Ovary (tissue), 3 donors: ENCODE measurements at regions not wholly inside any gene's neighbourhood (a gene's known extent, or its start where the extent isn't known, plus 50 kb on each side); places are given as distances from the start of the nearest gene placed in this dataset.

Experiments
- CTCF ChIP-seq, 3 donors: fragments of 450-650 bp in 2 of 3; fragments of 200-600 bp in 1 of 3; IDR thresholded peaks; one replicate each; pipeline versions ENCODE4 v1.5.1 to v1.8.0; 2016 to 2022; ENCODE audit warnings: antibody characterized with exemption in 3 of 3, mild to moderate bottlenecking in 1 of 3
- EP300 ChIP-seq: sonication (generic); formaldehyde crosslinking; IDR thresholded peaks from one replicate; pipeline ENCODE4 v1.6.1; 2017; ENCODE audit warnings: antibody characterized with exemption
- POLR2A ChIP-seq: fragments of 450-650 bp; IDR thresholded peaks from one replicate; pipeline ENCODE4 v1.6.1; 2017; ENCODE audit warnings: antibody characterized with exemption, mild to moderate bottlenecking, moderate library complexity
- donor health status: DM: no; HTN: no; CAD: no.

- TF ChIP-seq CTCF (IDR thresholded peaks at IDR 0.05) = no peak
- TF ChIP-seq POLR2A = no peak
- TF ChIP-seq EP300 = no peak
Observed at GRCh38 chr4:147064856-147065255, 119.2 kb upstream of the TTC29 start.
